Neural progenitor cell (in vitro differentiated cells): ENCODE measurements at regions not wholly inside any gene's neighbourhood (a gene's known extent, or its start where the extent isn't known, plus 50 kb on each side); places are given as distances from the start of the nearest gene placed in this dataset.

ENCODE experiments used
- DNase-seq: peaks from one replicate; pipeline ENCODE4 v3.0.0-alpha.2; 2016; ENCODE audit warnings: low spot score
- H2AFZ ChIP-seq: fragments of 200-600 bp; sonication (generic); replicated peaks from 2 replicates; pipeline ENCODE4 v1.6.1; 2016; ENCODE audit warnings: antibody characterized with exemption
- H3F3A ChIP-seq: fragments of 200-600 bp; sonication (generic); 2 replicates; pipeline ENCODE4 v1.6.1; 2016; ENCODE audit warnings: antibody characterized with exemption, low read depth
- H3K27ac ChIP-seq: fragments of 200-600 bp; sonication (generic); 2 replicates; pipeline ENCODE4 v1.5.1; 2016; ENCODE audit warnings: mild to moderate bottlenecking
- H3K27me3 ChIP-seq: fragments of 200-600 bp; sonication (generic); 2 replicates; pipeline ENCODE4 v1.6.1; 2016; ENCODE audit warnings: mild to moderate bottlenecking, moderate library complexity
- H3K36me3 ChIP-seq: fragments of 200-600 bp; sonication (generic); 2 replicates; pipeline ENCODE4 v1.5.1; 2016
- H3K4me1 ChIP-seq: fragments of 200-600 bp; sonication (generic); 2 replicates; pipeline ENCODE4 v1.6.1; 2016; ENCODE audit warnings: mixed run types
- H3K4me2 ChIP-seq: fragments of 200-600 bp; sonication (generic); 2 replicates; pipeline ENCODE4 v1.6.1; 2016
- H3K4me3 ChIP-seq: fragments of 200-600 bp; sonication (generic); 2 replicates; pipeline ENCODE4 v1.5.1; 2016
- H3K79me2 ChIP-seq: fragments of 200-600 bp; sonication (generic); 2 replicates; pipeline ENCODE4 v1.6.1; 2016; ENCODE audit warnings: low read depth
- H3K9ac ChIP-seq: fragments of 200-600 bp; sonication (generic); 2 replicates; pipeline ENCODE4 v1.6.1; 2016
- H3K9me3 ChIP-seq: fragments of 200-600 bp; sonication (generic); 2 replicates; pipeline ENCODE4 v1.5.1; 2016; ENCODE audit warnings: low read depth
- H4K20me1 ChIP-seq: fragments of 200-600 bp; sonication (generic); 2 replicates; pipeline ENCODE4 v1.6.1; 2016; ENCODE audit warnings: low read depth
- H3K27ac Mint-ChIP-seq: 3 replicates; pipeline ENCODE4 v1.8.0; 2021; ENCODE audit warnings: mixed read lengths
- H3K27me3 Mint-ChIP-seq: 2 replicates; pipeline ENCODE4 v1.8.0; 2022; ENCODE audit warnings: low read depth, mild to moderate bottlenecking, inconsistent platforms, moderate library complexity, mixed read lengths; ENCODE audit not compliant: insufficient read depth
- H3K36me3 Mint-ChIP-seq: 3 replicates; pipeline ENCODE4 v1.8.0; 2021; ENCODE audit warnings: mixed read lengths
- H3K4me1 Mint-ChIP-seq: 3 replicates; pipeline ENCODE4 v1.8.0; 2021; ENCODE audit warnings: mixed read lengths
- H3K4me3 Mint-ChIP-seq: 3 replicates; pipeline ENCODE4 v1.8.0; 2021; ENCODE audit warnings: mild to moderate bottlenecking, moderate library complexity, mixed read lengths
- H3K9me3 Mint-ChIP-seq: 3 replicates; pipeline ENCODE4 v1.8.0; 2020; ENCODE audit warnings: mixed read lengths
- CTCF ChIP-seq: fragments of 200-600 bp; sonication (generic); IDR thresholded peaks from 2 replicates; pipeline ENCODE4 v1.5.1; 2017; ENCODE audit warnings: antibody characterized with exemption, mild to moderate bottlenecking
- EZH2 ChIP-seq: fragments of 200-600 bp; sonication (generic); IDR thresholded peaks from 2 replicates; pipeline ENCODE4 v1.6.1; 2017; ENCODE audit warnings: antibody characterized with exemption, mild to moderate bottlenecking, moderate library complexity
- EZH2phosphoT487 ChIP-seq: fragments of 200-600 bp; sonication (generic); IDR thresholded peaks from 2 replicates; pipeline ENCODE4 v1.6.1; 2017; ENCODE audit warnings: antibody characterized with exemption

- Histone ChIP-seq H3K27me3 (no peaks in the 10 kb centered on the region), H3K36me3 (peaks cover 5% of the 10 kb centered on the region), H3K4me3 (no peak overlapping the region), H3K27ac (no peak overlapping the region), H3K9me3 (no peaks in the 10 kb centered on the region), H3K79me2 (no peaks in the 10 kb centered on the region), H3K4me2 (no peak overlapping the region), H2AFZ (no peak overlapping the region), H3F3A (no peaks in the 10 kb centered on the region), H3K9ac (no peak overlapping the region), H4K20me1 (no peaks in the 10 kb centered on the region), H3K4me1 (no peaks in the 10 kb centered on the region)
- Mint-ChIP-seq H3K4me1 (no peaks in the 10 kb centered on the region), H3K9me3 (peaks cover 8% of the 10 kb centered on the region), H3K27ac (no peak overlapping the region), H3K27me3 (peaks cover 3% of the 10 kb centered on the region), H3K4me3 (no peak overlapping the region), H3K36me3 (no peaks in the 10 kb centered on the region)
- no peak for DNase-seq
- TF ChIP-seq CTCF = no peak
Observed at GRCh38 chr5:4447657-4448056, 692.5 kb upstream of the ADAMTS16 start.

GRCh38 chr5:4453655-4454054, 686.5 kb upstream of the ADAMTS16 start:
- no peaks in the 10 kb centered on the region for H3K27me3 ChIP-seq
- H3K79me2 ChIP-seq = no peaks in the 10 kb centered on the region
- H3K4me1 ChIP-seq = no peaks in the 10 kb centered on the region
- H3F3A ChIP-seq = no peaks in the 10 kb centered on the region
- H3K36me3 ChIP-seq = no peaks in the 10 kb centered on the region
- no peak overlapping the region for H2AFZ ChIP-seq
- no peak overlapping the region for H3K9ac ChIP-seq
- Mint-ChIP-seq H3K4me3 (no peak overlapping the region), H3K36me3 (no peaks in the 10 kb centered on the region), H3K4me1 (no peaks in the 10 kb centered on the region), H3K27me3 (no peaks in the 10 kb centered on the region), H3K27ac (no peak overlapping the region), H3K9me3 (no peaks in the 10 kb centered on the region)
- no peak for TF ChIP-seq EZH2
- no peak for TF ChIP-seq EZH2phosphoT487
- TF ChIP-seq CTCF = no peak
- no peak overlapping the region for H3K4me3 ChIP-seq
- no peaks in the 10 kb centered on the region for H3K9me3 ChIP-seq
- no peak overlapping the region for H3K4me2 ChIP-seq
- no peaks in the 10 kb centered on the region for H4K20me1 ChIP-seq
- DNase-seq = no peak
- H3K27ac ChIP-seq = no peak overlapping the region

- Histone ChIP-seq H3K4me1 (no peaks in the 10 kb centered on the region), H3K9me3 (no peaks in the 10 kb centered on the region), H3K27ac (no peak overlapping the region), H3K79me2 (no peaks in the 10 kb centered on the region), H3K9ac (no peak overlapping the region), H3K36me3 (no peaks in the 10 kb centered on the region), H3F3A (no peaks in the 10 kb centered on the region), H4K20me1 (no peaks in the 10 kb centered on the region), H3K4me3 (no peak overlapping the region), H3K27me3 (no peaks in the 10 kb centered on the region), H3K4me2 (no peak overlapping the region), H2AFZ (no peak overlapping the region)
- Mint-ChIP-seq H3K4me1 (no peaks in the 10 kb centered on the region), H3K27ac (no peak overlapping the region), H3K9me3 (peaks cover 6% of the 10 kb centered on the region), H3K36me3 (no peaks in the 10 kb centered on the region), H3K27me3 (no peaks in the 10 kb centered on the region), H3K4me3 (no peak overlapping the region)
- TF ChIP-seq EZH2phosphoT487 = no peak
- no peak for TF ChIP-seq CTCF
- no peak for TF ChIP-seq EZH2
- no peak for DNase-seq
Observed at GRCh38 chr5:4479426-4479825, 660.7 kb upstream of the ADAMTS16 start.
